CD14-positive monocyte (primary cell): ENCODE measurements at regions not wholly inside any gene's neighbourhood (a gene's known extent, or its start where the extent isn't known, plus 50 kb on each side); places are given as distances from the start of the nearest gene placed in this dataset.

Source experiments
- DNase-seq, 3 donors: peaks; one replicate each; pipeline ENCODE4 v3.0.0-alpha.2; 2011 to 2022
- H2AFZ ChIP-seq: 2 replicates; pipeline ENCODE4 v1.6.0; 2012; ENCODE audit warnings: mild to moderate bottlenecking, low read depth, low read length, inconsistent platforms; ENCODE audit not compliant: insufficient read depth, poor library complexity, severe bottlenecking
- H3K27ac ChIP-seq, 2 donors: 1 replicate in 1 of 2; 2 replicates in 1 of 2; pipeline ENCODE4 v1.5.1; 2012 to 2013; ENCODE audit warnings: low read length in 2 of 2, control low read depth in 1 of 2, inconsistent platforms in 1 of 2, low read depth in 1 of 2, mild to moderate bottlenecking in 1 of 2
- H3K27me3 ChIP-seq, 2 donors: one replicate each; pipeline versions ENCODE4 v1.6.0 to v1.6.1; 2011 to 2013; ENCODE audit warnings: low read length in 2 of 2; ENCODE audit not compliant: control insufficient read depth in 2 of 2, insufficient read depth in 2 of 2
- H3K36me3 ChIP-seq, 2 donors: replicated peaks in 1 of 2; 1 replicate in 1 of 2; 2 replicates in 1 of 2; pipeline versions ENCODE4 v1.5.1 to v1.6.1; 2012 to 2013; ENCODE audit warnings: low read length in 2 of 2, control low read depth in 1 of 2, inconsistent platforms in 1 of 2, mild to moderate bottlenecking in 1 of 2; ENCODE audit not compliant: insufficient read depth in 2 of 2, control insufficient read depth in 1 of 2
- H3K4me1 ChIP-seq, 2 donors: 1 replicate in 1 of 2; 2 replicates in 1 of 2; pipeline versions ENCODE4 v1.5.1 to v1.6.1; 2012 to 2013; ENCODE audit warnings: low read length in 2 of 2, control low read depth in 1 of 2, inconsistent platforms in 1 of 2, mild to moderate bottlenecking in 1 of 2, moderate library complexity in 1 of 2; ENCODE audit not compliant: insufficient read depth in 2 of 2, control insufficient read depth in 1 of 2
- H3K4me2 ChIP-seq: replicated peaks from 2 replicates; pipeline ENCODE3; 2012; ENCODE audit warnings: low read length, moderate library complexity, mild to moderate bottlenecking; ENCODE audit not compliant: poor library complexity, severe bottlenecking; ENCODE audit errors: extremely low read depth
- H3K4me3 ChIP-seq, 3 experiments: fragments of 200-600 bp in 1 of 3; sonication (generic) in 1 of 3; replicated peaks in 1 of 3; 1 replicate in 2 of 3; 2 replicates in 1 of 3; pipeline ENCODE4 v1.5.1; 2011 to 2013; ENCODE audit warnings: low read length in 3 of 3, mild to moderate bottlenecking in 3 of 3, control low read depth in 2 of 3, low read depth in 2 of 3, inconsistent platforms in 1 of 3, moderate library complexity in 1 of 3
- H3K79me2 ChIP-seq: 2 replicates; pipeline ENCODE4 v1.6.0; 2012; ENCODE audit warnings: mild to moderate bottlenecking, control low read depth, inconsistent platforms, low read length, moderate library complexity; ENCODE audit not compliant: insufficient read depth
- H3K9ac ChIP-seq: 2 replicates; pipeline ENCODE4 v1.6.0; 2017; ENCODE audit warnings: low read length, mild to moderate bottlenecking; ENCODE audit not compliant: insufficient read depth, poor library complexity, severe bottlenecking
- H3K9me3 ChIP-seq, 2 donors: replicated peaks in 1 of 2; 1 replicate in 1 of 2; 2 replicates in 1 of 2; pipeline versions ENCODE4 v1.5.1 to v1.6.1; 2012 to 2013; ENCODE audit warnings: low read length in 2 of 2, control low read depth in 1 of 2; ENCODE audit not compliant: control insufficient read depth in 1 of 2, insufficient read depth in 1 of 2
- H4K20me1 ChIP-seq: 2 replicates; pipeline ENCODE4 v1.6.0; 2012; ENCODE audit warnings: mild to moderate bottlenecking, low read length, control low read depth, moderate library complexity; ENCODE audit not compliant: insufficient read depth
- H3K27ac Mint-ChIP-seq, 7 donors: one replicate each; pipeline ENCODE4 v1.8.0; 2020; ENCODE audit warnings: mild to moderate bottlenecking in 7 of 7, mixed read lengths in 7 of 7, moderate library complexity in 6 of 7, inconsistent platforms in 2 of 7
- H3K27me3 Mint-ChIP-seq, 3 donors: one replicate each; pipeline ENCODE4 v1.8.0; 2021 to 2022; ENCODE audit warnings: low read depth in 3 of 3, mild to moderate bottlenecking in 3 of 3, mixed read lengths in 3 of 3, moderate library complexity in 3 of 3, inconsistent platforms in 1 of 3
- H3K36me3 Mint-ChIP-seq, 2 donors: one replicate each; pipeline ENCODE4 v1.8.0; 2020; ENCODE audit warnings: mixed read lengths in 2 of 2, inconsistent platforms in 1 of 2, mild to moderate bottlenecking in 1 of 2
- H3K4me1 Mint-ChIP-seq: one replicate; pipeline ENCODE4 v1.8.0; 2020; ENCODE audit warnings: mild to moderate bottlenecking, mixed read lengths
- H3K4me3 Mint-ChIP-seq, 2 donors: one replicate each; pipeline ENCODE4 v1.8.0; 2020; ENCODE audit warnings: mild to moderate bottlenecking in 2 of 2, mixed read lengths in 2 of 2, moderate library complexity in 1 of 2
- H3K9me3 Mint-ChIP-seq, 7 donors: one replicate each; pipeline ENCODE4 v1.8.0; 2020 to 2022; ENCODE audit warnings: mixed read lengths in 7 of 7, mild to moderate bottlenecking in 6 of 7, moderate library complexity in 6 of 7, inconsistent platforms in 2 of 7
- CTCF ChIP-seq: fragments of 200-600 bp; IDR thresholded peaks from one replicate; pipeline ENCODE4 v1.8.0; 2022; ENCODE audit warnings: antibody characterized with exemption, mild to moderate bottlenecking
- WGBS: methylation state at CpG from one replicate; pipeline ENCODE4 v1.1.5; 2013; ENCODE audit warnings: missing lambda C conversion rate; ENCODE audit not compliant: insufficient coverage; 5-methylcytosine and 5-hydroxymethylcytosine counted together
- intact Hi-C, 2 donors: fragments of 100-400 bp; cut with micrococcal nuclease; formaldehyde crosslinking; loops; one replicate each; pipeline versions ENCODE4 v1.15.0 to v1.15.1; 2023

- Mint-ChIP-seq H3K4me1 (no peaks in the 10 kb centered on the region), H3K36me3 (no peaks in the 10 kb centered on the region), H3K27ac (no peak overlapping the region), H3K27me3 (peaks cover 0 to 3% (median 3%) of the 10 kb centered on the region in 3 donors), H3K4me3 (no peak overlapping the region), H3K9me3 (peaks cover 0 to 4% (median 2%) of the 10 kb centered on the region in 7 donors)
- H3K4me2 ChIP-seq, result no peak overlapping the region
- no peaks in the 10 kb centered on the region for H4K20me1 ChIP-seq
- H3K27me3 ChIP-seq, result no peaks in the 10 kb centered on the region
- DNase-seq, result no peak
- H3K27ac ChIP-seq, result no peak overlapping the region
- WGBS, result no CpG with 5 or more reads among the region's 3 CpGs
- H3K4me1 ChIP-seq, result no peaks in the 10 kb centered on the region
- intact Hi-C loops, result no loop called here
- H3K36me3 ChIP-seq, result no peaks in the 10 kb centered on the region
- H3K4me3 ChIP-seq, result no peak overlapping the region
- peaks cover 0 to 2% of the 10 kb centered on the region in 2 donors for H3K9me3 ChIP-seq
- no peak overlapping the region for H3K9ac ChIP-seq
- H2AFZ ChIP-seq, result no peak overlapping the region
- no peaks in the 10 kb centered on the region for H3K79me2 ChIP-seq
- TF ChIP-seq CTCF, result no peak
These were observed 534.3 kb downstream of the VRK1 start for GRCh38 chr14:97331526-97331925.

- H3K27ac Mint-ChIP-seq, result no peak overlapping the region
These were observed 539.0 kb downstream of the VRK1 start for GRCh38 chr14:97336179-97336578.

More at GRCh38 chr14:97336179-97336578, 539.0 kb downstream of the VRK1 start:
- Histone ChIP-seq H3K36me3 (no peaks in the 10 kb centered on the region), H3K79me2 (no peaks in the 10 kb centered on the region), H2AFZ (no peak overlapping the region), H3K27me3 (no peaks in the 10 kb centered on the region), H3K9ac (no peak overlapping the region), H3K4me2 (no peak overlapping the region), H3K27ac (no peak overlapping the region), H3K4me1 (no peaks in the 10 kb centered on the region), H3K9me3 (peaks cover 0 to 10% of the 10 kb centered on the region in 2 donors), H3K4me3 (no peak overlapping the region), H4K20me1 (no peaks in the 10 kb centered on the region)
- peaks cover 2 to 6% (median 3%) of the 10 kb centered on the region in 3 donors for H3K27me3 Mint-ChIP-seq
- H3K9me3 Mint-ChIP-seq, result peaks cover 2 to 15% (median 7%) of the 10 kb centered on the region in 7 donors
- H3K4me3 Mint-ChIP-seq, result no peak overlapping the region
- intact Hi-C loops, result no loop called here
- no peak for DNase-seq
- no peaks in the 10 kb centered on the region for H3K36me3 Mint-ChIP-seq
- no peak for TF ChIP-seq CTCF
- H3K4me1 Mint-ChIP-seq, result no peaks in the 10 kb centered on the region
- 70% methylated on average over 1 of the region's 1 CpG for WGBS
